HL-60 (cell line): ENCODE measurements at regions not wholly inside any gene's neighbourhood (a gene's known extent, or its start where the extent isn't known, plus 50 kb on each side); places are given as distances from the start of the nearest gene placed in this dataset.

Experiments used
- TF ChIP-seq, protein P1 (sequence below): IDR thresholded peaks from one replicate; pipeline ENCODE4 v1.5.1; 2011; ENCODE audit warnings: low read length, control low read depth, inconsistent platforms; ENCODE audit not compliant: insufficient read depth
- TF ChIP-seq, protein P2 (sequence below): IDR thresholded peaks from 2 replicates; pipeline ENCODE4 v1.6.1; 2012; ENCODE audit warnings: low read depth; ENCODE audit not compliant: insufficient replicate concordance

DNA sequence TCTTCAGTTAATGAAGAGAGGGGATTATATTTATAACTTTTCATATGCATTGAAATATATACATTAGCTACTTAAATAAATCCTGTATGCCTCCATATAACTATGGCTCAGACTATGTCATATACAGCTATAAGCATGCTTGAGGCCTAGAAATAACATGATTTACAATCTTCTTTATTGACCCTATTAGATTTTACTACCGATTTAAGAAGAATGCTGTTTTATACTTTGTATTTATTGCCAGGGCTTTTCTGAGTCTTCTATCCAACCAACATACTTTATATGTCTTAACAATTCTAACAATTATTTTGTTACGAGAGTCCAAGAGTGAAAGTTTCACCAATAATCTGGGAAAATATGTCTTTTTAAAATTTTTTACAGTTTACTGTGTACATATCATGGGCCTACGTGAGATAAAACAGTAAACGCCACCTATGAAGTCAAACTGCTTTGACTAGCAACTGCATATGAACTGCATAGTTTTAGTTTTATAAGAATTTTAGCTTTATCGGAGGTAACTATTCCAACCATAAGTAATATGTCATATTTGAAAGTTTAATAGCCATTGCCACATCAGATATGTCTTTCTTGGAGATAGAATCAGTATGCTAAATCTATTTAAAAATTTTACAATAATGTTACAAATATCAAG, 861.0 kb downstream of the USP25 start:
- TF ChIP-seq, protein P1, sequence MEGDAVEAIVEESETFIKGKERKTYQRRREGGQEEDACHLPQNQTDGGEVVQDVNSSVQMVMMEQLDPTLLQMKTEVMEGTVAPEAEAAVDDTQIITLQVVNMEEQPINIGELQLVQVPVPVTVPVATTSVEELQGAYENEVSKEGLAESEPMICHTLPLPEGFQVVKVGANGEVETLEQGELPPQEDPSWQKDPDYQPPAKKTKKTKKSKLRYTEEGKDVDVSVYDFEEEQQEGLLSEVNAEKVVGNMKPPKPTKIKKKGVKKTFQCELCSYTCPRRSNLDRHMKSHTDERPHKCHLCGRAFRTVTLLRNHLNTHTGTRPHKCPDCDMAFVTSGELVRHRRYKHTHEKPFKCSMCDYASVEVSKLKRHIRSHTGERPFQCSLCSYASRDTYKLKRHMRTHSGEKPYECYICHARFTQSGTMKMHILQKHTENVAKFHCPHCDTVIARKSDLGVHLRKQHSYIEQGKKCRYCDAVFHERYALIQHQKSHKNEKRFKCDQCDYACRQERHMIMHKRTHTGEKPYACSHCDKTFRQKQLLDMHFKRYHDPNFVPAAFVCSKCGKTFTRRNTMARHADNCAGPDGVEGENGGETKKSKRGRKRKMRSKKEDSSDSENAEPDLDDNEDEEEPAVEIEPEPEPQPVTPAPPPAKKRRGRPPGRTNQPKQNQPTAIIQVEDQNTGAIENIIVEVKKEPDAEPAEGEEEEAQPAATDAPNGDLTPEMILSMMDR = no peak
- TF ChIP-seq, protein P2, sequence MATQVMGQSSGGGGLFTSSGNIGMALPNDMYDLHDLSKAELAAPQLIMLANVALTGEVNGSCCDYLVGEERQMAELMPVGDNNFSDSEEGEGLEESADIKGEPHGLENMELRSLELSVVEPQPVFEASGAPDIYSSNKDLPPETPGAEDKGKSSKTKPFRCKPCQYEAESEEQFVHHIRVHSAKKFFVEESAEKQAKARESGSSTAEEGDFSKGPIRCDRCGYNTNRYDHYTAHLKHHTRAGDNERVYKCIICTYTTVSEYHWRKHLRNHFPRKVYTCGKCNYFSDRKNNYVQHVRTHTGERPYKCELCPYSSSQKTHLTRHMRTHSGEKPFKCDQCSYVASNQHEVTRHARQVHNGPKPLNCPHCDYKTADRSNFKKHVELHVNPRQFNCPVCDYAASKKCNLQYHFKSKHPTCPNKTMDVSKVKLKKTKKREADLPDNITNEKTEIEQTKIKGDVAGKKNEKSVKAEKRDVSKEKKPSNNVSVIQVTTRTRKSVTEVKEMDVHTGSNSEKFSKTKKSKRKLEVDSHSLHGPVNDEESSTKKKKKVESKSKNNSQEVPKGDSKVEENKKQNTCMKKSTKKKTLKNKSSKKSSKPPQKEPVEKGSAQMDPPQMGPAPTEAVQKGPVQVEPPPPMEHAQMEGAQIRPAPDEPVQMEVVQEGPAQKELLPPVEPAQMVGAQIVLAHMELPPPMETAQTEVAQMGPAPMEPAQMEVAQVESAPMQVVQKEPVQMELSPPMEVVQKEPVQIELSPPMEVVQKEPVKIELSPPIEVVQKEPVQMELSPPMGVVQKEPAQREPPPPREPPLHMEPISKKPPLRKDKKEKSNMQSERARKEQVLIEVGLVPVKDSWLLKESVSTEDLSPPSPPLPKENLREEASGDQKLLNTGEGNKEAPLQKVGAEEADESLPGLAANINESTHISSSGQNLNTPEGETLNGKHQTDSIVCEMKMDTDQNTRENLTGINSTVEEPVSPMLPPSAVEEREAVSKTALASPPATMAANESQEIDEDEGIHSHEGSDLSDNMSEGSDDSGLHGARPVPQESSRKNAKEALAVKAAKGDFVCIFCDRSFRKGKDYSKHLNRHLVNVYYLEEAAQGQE = no peak
